Stimulated activated naive B cell treated with anti-CD40 and anti-IgM and Interleukin-4, amounts not matched to agents 10 μg/mL and 1 μg/mL and 100 μg/mL, for 72 hours (primary cell): ENCODE measurements at regions not wholly inside any gene's neighbourhood (a gene's known extent, or its start where the extent isn't known, plus 50 kb on each side); places are given as distances from the start of the nearest gene placed in this dataset.

ENCODE experiments used
- ATAC-seq, 2 donors: fragments of 150-1000 bp; cut with Tn5 transposase; replicated peaks; 2 replicates each; pipeline ENCODE4 v1.10.0; 2021; ENCODE audit warnings: moderate library complexity in 1 of 2
- DNase-seq: peaks from one replicate; pipeline ENCODE4 v3.0.0; 2021
- H3K27ac Mint-ChIP-seq: one replicate; pipeline ENCODE4 v1.8.0; 2022; ENCODE audit warnings: mild to moderate bottlenecking, mixed read lengths
- H3K27me3 Mint-ChIP-seq, 2 donors: one replicate each; pipeline ENCODE4 v1.8.0; 2022; ENCODE audit warnings: mixed read lengths in 2 of 2
- H3K36me3 Mint-ChIP-seq, 2 donors: one replicate each; pipeline ENCODE4 v1.8.0; 2022; ENCODE audit warnings: mixed read lengths in 2 of 2, mild to moderate bottlenecking in 1 of 2
- H3K4me1 Mint-ChIP-seq, 2 donors: one replicate each; pipeline ENCODE4 v1.8.0; 2022; ENCODE audit warnings: mixed read lengths in 2 of 2, mild to moderate bottlenecking in 1 of 2
- H3K4me3 Mint-ChIP-seq, 2 donors: one replicate each; pipeline ENCODE4 v1.8.0; 2022; ENCODE audit warnings: mild to moderate bottlenecking in 2 of 2, mixed read lengths in 2 of 2, moderate library complexity in 1 of 2
- H3K9me3 Mint-ChIP-seq, 2 donors: one replicate each; pipeline ENCODE4 v1.8.0; 2022; ENCODE audit warnings: mixed read lengths in 2 of 2, mild to moderate bottlenecking in 1 of 2

DNA sequence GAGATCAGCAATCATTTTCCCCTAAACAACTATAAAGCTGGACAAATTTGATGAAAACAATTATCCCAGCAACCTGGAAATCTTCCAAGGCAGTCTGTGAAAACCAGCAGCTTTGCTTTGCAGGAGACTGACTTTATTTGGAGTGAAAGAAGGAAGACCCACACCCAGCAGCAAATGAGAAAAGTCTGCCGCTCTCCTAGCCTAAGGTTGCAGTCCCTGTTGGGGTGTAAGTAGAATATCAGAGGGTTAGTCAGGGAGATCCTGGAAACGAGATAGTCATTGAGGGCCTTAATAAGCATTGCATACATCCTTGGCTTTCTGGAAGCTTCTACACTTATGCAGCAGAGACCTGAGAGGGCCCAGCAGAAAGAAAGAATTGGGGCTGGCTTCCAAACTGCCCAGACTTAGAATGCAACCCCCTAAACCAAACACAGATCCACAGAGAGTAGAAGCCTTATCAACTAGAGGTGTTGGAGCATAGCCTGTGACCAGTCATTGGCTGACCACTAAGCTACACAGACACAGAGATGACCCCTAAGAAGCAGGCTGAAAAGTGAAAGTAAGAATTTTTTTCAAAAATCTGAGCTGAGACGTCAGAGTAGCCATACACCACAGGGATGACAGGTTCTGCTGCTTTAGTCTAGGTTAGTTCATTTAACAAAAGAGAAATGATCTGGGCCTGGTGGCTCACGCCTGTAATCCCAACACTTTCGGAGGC is 98.3 kb downstream of the LYPLAL1 start:
- no peaks in the 10 kb centered on the region for H3K4me1 Mint-ChIP-seq
- DNase-seq (no peak), ATAC-seq (no peak)
- peaks cover 5 to 11% of the 10 kb centered on the region in 2 donors for H3K36me3 Mint-ChIP-seq
- no peak overlapping the region for H3K27ac Mint-ChIP-seq
- no peaks in the 10 kb centered on the region for H3K9me3 Mint-ChIP-seq
- H3K4me3 Mint-ChIP-seq: no peak overlapping the region
- no peaks in the 10 kb centered on the region for H3K27me3 Mint-ChIP-seq

- no peak for ATAC-seq
- Mint-ChIP-seq H3K27me3 (no peaks in the 10 kb centered on the region), H3K4me1 (no peaks in the 10 kb centered on the region), H3K4me3 (no peak overlapping the region), H3K27ac (no peak overlapping the region), H3K9me3 (no peaks in the 10 kb centered on the region), H3K36me3 (peaks cover 2 to 7% of the 10 kb centered on the region in 2 donors)
- no peak for DNase-seq
Observed at GRCh38 chr1:219269171-219269570, 95.5 kb downstream of the LYPLAL1 start.

DNA sequence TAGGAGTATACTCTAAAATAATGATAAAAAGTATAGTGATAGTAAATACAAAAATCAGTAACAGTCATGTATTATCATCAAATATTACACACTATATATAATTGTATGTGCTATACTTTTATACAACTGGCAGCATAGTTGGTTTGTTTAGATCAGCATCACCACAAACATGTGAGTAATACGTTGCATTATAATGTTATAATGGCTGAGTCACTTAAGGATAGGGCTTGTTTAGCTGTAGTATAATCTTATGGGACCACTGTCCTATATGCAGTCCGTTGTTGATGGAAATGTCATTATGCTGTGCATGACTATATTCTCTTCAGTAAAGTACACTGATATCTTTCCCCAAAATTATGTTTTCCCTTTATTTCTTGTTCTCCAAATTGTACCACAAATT is 92.8 kb downstream of the LYPLAL1 start:
- H3K36me3 Mint-ChIP-seq: peaks cover 4% of the 10 kb centered on the region in 2 donors
- H3K4me3 Mint-ChIP-seq: no peak overlapping the region
- H3K4me1 Mint-ChIP-seq: no peaks in the 10 kb centered on the region
- no peaks in the 10 kb centered on the region for H3K27me3 Mint-ChIP-seq
- no peak overlapping the region for H3K27ac Mint-ChIP-seq
- no peak for ATAC-seq
- no peak for DNase-seq
- H3K9me3 Mint-ChIP-seq: peaks cover 10% of the 10 kb centered on the region in 2 donors

DNA sequence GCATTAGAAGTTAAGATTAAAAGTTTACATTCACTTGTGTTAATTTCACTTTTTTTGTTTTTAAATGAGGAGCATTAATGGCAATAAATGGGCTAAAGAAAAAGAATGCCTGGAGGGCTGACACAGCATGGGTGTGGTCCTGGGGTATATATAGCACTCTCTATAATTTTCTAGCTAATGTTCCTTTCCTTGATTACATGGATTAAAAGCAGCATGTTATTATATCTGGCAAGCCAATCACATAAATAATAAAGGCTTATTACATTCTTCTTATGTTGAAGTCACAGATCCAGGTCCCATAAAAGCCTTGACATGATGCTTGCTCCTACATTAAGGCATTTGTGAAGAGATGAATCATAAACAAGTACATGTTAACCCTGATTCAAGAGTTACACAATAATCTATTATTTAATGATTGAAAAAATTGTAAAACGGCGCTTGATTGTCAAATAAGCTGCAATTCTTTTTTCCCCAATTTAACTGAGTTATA is 91.4 kb downstream of the LYPLAL1 start:
- peaks cover 10 to 12% of the 10 kb centered on the region in 2 donors for H3K9me3 Mint-ChIP-seq
- H3K27me3 Mint-ChIP-seq: no peaks in the 10 kb centered on the region
- DNase-seq: no peak
- H3K27ac Mint-ChIP-seq: no peak overlapping the region
- H3K4me3 Mint-ChIP-seq: no peak overlapping the region
- H3K4me1 Mint-ChIP-seq: no peaks in the 10 kb centered on the region
- ATAC-seq: no peak
- peaks cover 4% of the 10 kb centered on the region in 2 donors for H3K36me3 Mint-ChIP-seq

GRCh38 chr1:219264561-219264960 is 90.9 kb downstream of the LYPLAL1 start:
- H3K4me1 Mint-ChIP-seq: no peaks in the 10 kb centered on the region
- H3K36me3 Mint-ChIP-seq: peaks cover 4% of the 10 kb centered on the region in 2 donors
- no peak overlapping the region for H3K27ac Mint-ChIP-seq
- H3K27me3 Mint-ChIP-seq: no peaks in the 10 kb centered on the region
- H3K4me3 Mint-ChIP-seq: no peak overlapping the region
- peaks cover 10 to 12% of the 10 kb centered on the region in 2 donors for H3K9me3 Mint-ChIP-seq
- DNase-seq (no peak), ATAC-seq (no peak)
